Glutamatergic neuron (in vitro differentiated cells): ENCODE measurements at regions not wholly inside any gene's neighbourhood (a gene's known extent, or its start where the extent isn't known, plus 50 kb on each side); places are given as distances from the start of the nearest gene placed in this dataset.

Source experiments
- DNase-seq: peaks from one replicate; pipeline ENCODE4 v3.0.0; 2022
- H3K27ac Mint-ChIP-seq: one replicate; pipeline ENCODE4 v1.8.0; 2020; ENCODE audit warnings: mild to moderate bottlenecking, mixed read lengths, inconsistent platforms; ENCODE audit not compliant: unreplicated experiment
- H3K27me3 Mint-ChIP-seq: one replicate; pipeline ENCODE4 v1.8.0; 2020; ENCODE audit warnings: mild to moderate bottlenecking, moderate library complexity, mixed read lengths, inconsistent platforms; ENCODE audit not compliant: unreplicated experiment
- H3K36me3 Mint-ChIP-seq: one replicate; pipeline ENCODE4 v1.8.0; 2020; ENCODE audit warnings: mild to moderate bottlenecking, mixed read lengths, inconsistent platforms; ENCODE audit not compliant: unreplicated experiment
- H3K4me1 Mint-ChIP-seq: one replicate; pipeline ENCODE4 v1.8.0; 2020; ENCODE audit warnings: mild to moderate bottlenecking, low read depth, mixed read lengths, inconsistent platforms; ENCODE audit not compliant: unreplicated experiment
- H3K4me3 Mint-ChIP-seq: one replicate; pipeline ENCODE4 v1.8.0; 2020; ENCODE audit warnings: mild to moderate bottlenecking, mixed read lengths, inconsistent platforms; ENCODE audit not compliant: unreplicated experiment
- H3K9me3 Mint-ChIP-seq: one replicate; pipeline ENCODE4 v1.8.0; 2020; ENCODE audit warnings: mild to moderate bottlenecking, moderate library complexity, mixed read lengths, inconsistent platforms; ENCODE audit not compliant: unreplicated experiment
- CTCF ChIP-seq: fragments of 200-600 bp; sonication (generic); IDR thresholded peaks from one replicate; pipeline ENCODE4 v1.5.0; 2021; ENCODE audit not compliant: partially characterized antibody, unreplicated experiment

- H3K4me3 Mint-ChIP-seq = no peak overlapping the region
- H3K36me3 Mint-ChIP-seq = no peaks in the 10 kb centered on the region
- no peaks in the 10 kb centered on the region for H3K4me1 Mint-ChIP-seq
- H3K27me3 Mint-ChIP-seq = no peaks in the 10 kb centered on the region
- no peak for TF ChIP-seq CTCF
- no peak for DNase-seq
- H3K27ac Mint-ChIP-seq = no peak overlapping the region
- H3K9me3 Mint-ChIP-seq = no peaks in the 10 kb centered on the region
These were observed 199.0 kb upstream of the NR4A3 start for GRCh38 chr9:99622679-99623078.

GRCh38 chr9:99623780-99624364 is 197.8 kb upstream of the NR4A3 start:
- Mint-ChIP-seq H3K27ac (no peak overlapping the region), H3K4me1 (no peaks in the 10 kb centered on the region), H3K36me3 (no peaks in the 10 kb centered on the region), H3K4me3 (no peak overlapping the region), H3K9me3 (no peaks in the 10 kb centered on the region), H3K27me3 (no peaks in the 10 kb centered on the region)
- no peak for TF ChIP-seq CTCF
- DNase-seq = no peak

- no peak for TF ChIP-seq CTCF
- Mint-ChIP-seq H3K27me3 (no peaks in the 10 kb centered on the region), H3K4me1 (no peaks in the 10 kb centered on the region), H3K9me3 (no peaks in the 10 kb centered on the region), H3K4me3 (no peak overlapping the region), H3K27ac (no peak overlapping the region), H3K36me3 (no peaks in the 10 kb centered on the region)
- no peak for DNase-seq
These were observed 197.0 kb upstream of the NR4A3 start for GRCh38 chr9:99624499-99625233.

- H3K9me3 Mint-ChIP-seq = peaks cover 1% of the 10 kb centered on the region
- H3K27ac Mint-ChIP-seq = no peak overlapping the region
- H3K4me3 Mint-ChIP-seq = no peak overlapping the region
- H3K27me3 Mint-ChIP-seq = no peaks in the 10 kb centered on the region
- DNase-seq = no peak
- TF ChIP-seq CTCF = no peak
- H3K36me3 Mint-ChIP-seq = no peaks in the 10 kb centered on the region
- no peaks in the 10 kb centered on the region for H3K4me1 Mint-ChIP-seq
These were observed 195.3 kb upstream of the NR4A3 start for GRCh38 chr9:99626426-99626825.

GRCh38 chr9:99628285-99628684 is 193.4 kb upstream of the NR4A3 start:
- Mint-ChIP-seq H3K4me3 (no peak overlapping the region), H3K36me3 (no peaks in the 10 kb centered on the region), H3K4me1 (no peaks in the 10 kb centered on the region), H3K27me3 (no peaks in the 10 kb centered on the region), H3K27ac (no peak overlapping the region), H3K9me3 (peaks cover 1% of the 10 kb centered on the region)
- no peak for TF ChIP-seq CTCF
- DNase-seq = no peak
